BLaER1 treated with 17β-estradiol and CSF1 and Interleukin-3, amounts not matched to agents 10 nM and 100 nM (cell line): ENCODE measurements at regions not wholly inside any gene's neighbourhood (a gene's known extent, or its start where the extent isn't known, plus 50 kb on each side); places are given as distances from the start of the nearest gene placed in this dataset.

ENCODE experiments used
- H3K27ac ChIP-seq, 11 experiments: shearing (Covaris generic); formaldehyde crosslinking; 2 replicates each; pipeline ENCODE4 v1.8.1; 2022
- H3K27me3 ChIP-seq, 11 experiments: shearing (Covaris generic); formaldehyde crosslinking; 2 replicates each; pipeline ENCODE4 v1.8.1; 2022
- H3K36me3 ChIP-seq, 11 experiments: shearing (Covaris generic); formaldehyde crosslinking; 2 replicates each; pipeline ENCODE4 v1.8.1; 2022
- H3K4me1 ChIP-seq, 10 experiments: shearing (Covaris generic); formaldehyde crosslinking; 2 replicates each; pipeline ENCODE4 v1.8.1; 2022
- H3K4me2 ChIP-seq, 11 experiments: shearing (Covaris generic); formaldehyde crosslinking; 2 replicates each; pipeline ENCODE4 v1.8.1; 2022
- H3K4me3 ChIP-seq, 10 experiments: shearing (Covaris generic); formaldehyde crosslinking; 2 replicates each; pipeline ENCODE4 v1.8.1; 2022
- H3K9ac ChIP-seq, 11 experiments: shearing (Covaris generic); formaldehyde crosslinking; 2 replicates each; pipeline ENCODE4 v1.8.1; 2022
- H3K9me3 ChIP-seq, 11 experiments: shearing (Covaris generic); formaldehyde crosslinking; replicated peaks in 1 of 11; 2 replicates each; pipeline ENCODE4 v1.8.1; 2022
- H4K20me1 ChIP-seq, 11 experiments: shearing (Covaris generic); formaldehyde crosslinking; 2 replicates each; pipeline ENCODE4 v1.8.1; 2022
- Cebpa-rat ChIP-seq, 11 experiments: shearing (Covaris generic); IDR thresholded peaks; 2 replicates each; pipeline ENCODE4 v1.8.1; 2022

DNA sequence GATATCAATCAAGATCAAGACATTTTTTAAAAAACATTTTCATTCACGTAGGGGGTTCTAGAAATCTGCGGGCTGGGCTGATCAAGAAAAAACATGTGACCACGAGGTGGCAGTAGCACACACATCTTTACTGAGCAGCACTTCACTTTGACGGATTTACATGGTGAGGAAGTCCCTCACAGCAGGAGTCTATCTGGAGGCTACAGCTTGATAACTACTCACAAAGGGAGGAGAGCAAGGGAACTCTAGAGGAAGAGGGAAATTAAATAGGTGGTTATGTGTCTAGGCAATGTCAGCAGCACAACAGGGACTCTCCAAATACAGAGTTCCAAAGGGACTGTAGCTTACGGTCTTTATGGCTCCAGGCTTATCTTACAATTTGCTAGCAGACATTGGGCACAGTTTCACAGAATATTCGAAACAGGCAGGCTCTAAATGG is 248.1 kb downstream of the DPY19L2 start:
- no peaks in the 10 kb centered on the region for H3K4me1 ChIP-seq
- no peaks in the 10 kb centered on the region for H4K20me1 ChIP-seq
- H3K4me3 ChIP-seq = no peak overlapping the region
- no peaks in the 10 kb centered on the region for H3K27me3 ChIP-seq
- no peak overlapping the region for H3K27ac ChIP-seq
- H3K9me3 ChIP-seq = peaks cover 17 to 53% (median 22%) of the 10 kb centered on the region in 11 experiments
- no peak for TF ChIP-seq Cebpa-rat (IDR thresholded peaks at IDR 0.05)
- H3K4me2 ChIP-seq = no peak overlapping the region
- no peak overlapping the region for H3K9ac ChIP-seq
- H3K36me3 ChIP-seq = peaks cover 0 to 7% (median 0%) of the 10 kb centered on the region in 11 experiments; a peak in 3 of 22 replicates

GRCh38 chr12:63419154-63419553 is 249.1 kb downstream of the DPY19L2 start:
- Histone ChIP-seq H4K20me1 (no peaks in the 10 kb centered on the region), H3K4me2 (no peak overlapping the region), H3K4me1 (no peaks in the 10 kb centered on the region), H3K27ac (no peak overlapping the region), H3K9me3 (peaks cover 26 to 63% (median 33%) of the 10 kb centered on the region in 11 experiments), H3K36me3 (peaks cover 0 to 8% (median 0%) of the 10 kb centered on the region in 11 experiments; a peak in 3 of 22 replicates), H3K4me3 (no peak overlapping the region), H3K9ac (no peak overlapping the region), H3K27me3 (no peaks in the 10 kb centered on the region)
- TF ChIP-seq Cebpa-rat (IDR thresholded peaks at IDR 0.05) = no peak

DNA sequence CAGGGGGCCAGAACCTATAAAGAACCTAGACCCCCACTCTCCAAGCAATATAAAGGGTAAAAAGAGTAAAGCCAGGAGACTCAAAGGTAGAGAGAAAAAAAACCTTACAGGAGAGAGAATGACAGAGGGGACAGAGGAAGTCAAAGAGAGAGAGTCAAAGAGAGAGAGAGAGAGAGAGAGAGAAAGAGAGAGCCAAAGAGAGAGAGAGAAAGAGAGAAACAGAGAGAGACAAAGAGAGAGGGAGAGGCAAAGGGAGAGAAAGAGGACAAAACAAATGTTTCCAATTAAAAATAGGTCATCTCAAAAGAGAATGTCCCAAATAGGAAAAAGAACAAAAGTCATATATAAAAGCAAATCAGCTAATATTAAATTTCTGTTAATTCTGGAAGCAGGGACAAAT is 251.5 kb downstream of the DPY19L2 start:
- Histone ChIP-seq H3K27me3 (no peaks in the 10 kb centered on the region), H3K27ac (no peak overlapping the region), H3K36me3 (peaks cover 0 to 8% (median 0%) of the 10 kb centered on the region in 11 experiments; a peak in 3 of 22 replicates), H4K20me1 (no peaks in the 10 kb centered on the region), H3K9ac (no peak overlapping the region), H3K4me3 (no peak overlapping the region), H3K4me2 (no peak overlapping the region), H3K4me1 (peaks cover 0 to 16% (median 2%) of the 10 kb centered on the region in 10 experiments; a peak in 9 of 20 replicates), H3K9me3 (peaks cover 26 to 77% (median 41%) of the 10 kb centered on the region in 11 experiments)
- no peak for TF ChIP-seq Cebpa-rat (IDR thresholded peaks at IDR 0.05)

GRCh38 chr12:63415357-63415756 is 252.9 kb downstream of the DPY19L2 start:
- peaks cover 0 to 8% (median 0%) of the 10 kb centered on the region in 11 experiments; a peak in 3 of 22 replicates for H3K36me3 ChIP-seq
- H3K4me3 ChIP-seq = peak overlapping the region in 4 of 10 experiments; percentile 2 to 23 (median 8); a peak in 2 of 20 replicates
- H3K27me3 ChIP-seq = no peaks in the 10 kb centered on the region
- H3K9ac ChIP-seq = no peak overlapping the region
- no peak for TF ChIP-seq Cebpa-rat (IDR thresholded peaks at IDR 0.05)
- no peak overlapping the region for H3K27ac ChIP-seq
- H3K4me2 ChIP-seq = no peak overlapping the region
- H3K9me3 ChIP-seq = peaks cover 18 to 72% (median 34%) of the 10 kb centered on the region in 11 experiments
- H4K20me1 ChIP-seq = no peaks in the 10 kb centered on the region
- H3K4me1 ChIP-seq = peaks cover 12 to 30% (median 17%) of the 10 kb centered on the region in 10 experiments

- peak overlapping the region in 1 of 11 experiments; percentile 43; a peak in 3 of 22 replicates for H3K9ac ChIP-seq
- H3K27ac ChIP-seq = peak overlapping the region in 9 of 11 experiments; percentile 37 to 75 (median 59); a peak in 17 of 22 replicates
- peak overlapping the region; percentile 62 to 91 (median 82) for H3K4me2 ChIP-seq
- no peaks in the 10 kb centered on the region for H3K27me3 ChIP-seq
- H4K20me1 ChIP-seq = no peaks in the 10 kb centered on the region
- peak overlapping the region in 4 of 10 experiments; percentile 2 to 32 (median 17); a peak in 7 of 20 replicates for H3K4me3 ChIP-seq
- H3K9me3 ChIP-seq = peaks cover 14 to 41% (median 26%) of the 10 kb centered on the region in 11 experiments
- peaks cover 26 to 58% (median 52%) of the 10 kb centered on the region in 10 experiments for H3K4me1 ChIP-seq
- TF ChIP-seq Cebpa-rat (IDR thresholded peaks at IDR 0.05) = no peak
- H3K36me3 ChIP-seq = peaks cover 0 to 3% (median 0%) of the 10 kb centered on the region in 11 experiments; a peak in 2 of 22 replicates
Observed at GRCh38 chr12:63410197-63410596, 258.1 kb downstream of the DPY19L2 start.

DNA sequence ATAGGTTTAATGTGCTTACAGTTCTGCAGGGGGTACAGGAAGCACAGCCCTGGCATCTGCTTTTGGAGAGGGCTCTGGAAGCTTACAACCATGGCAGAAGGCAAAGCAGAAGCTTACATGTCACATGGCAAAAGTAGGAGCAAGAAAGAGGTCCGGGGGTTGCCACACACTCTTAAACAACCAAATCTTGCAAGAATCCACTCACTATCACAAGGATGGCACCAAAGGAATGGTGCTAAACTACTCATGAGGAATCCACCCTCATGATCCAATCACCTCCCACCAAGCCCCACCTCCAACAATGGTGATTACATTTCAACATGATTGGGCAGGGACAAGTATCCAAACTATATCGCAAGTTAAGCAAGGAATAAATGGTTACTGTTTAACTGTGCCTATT is 255.8 kb upstream of the AVPR1A start:
- Histone ChIP-seq H3K27ac (no peak overlapping the region), H3K9ac (no peak overlapping the region), H3K36me3 (no peaks in the 10 kb centered on the region), H3K27me3 (no peaks in the 10 kb centered on the region), H3K4me3 (no peak overlapping the region), H4K20me1 (no peaks in the 10 kb centered on the region), H3K9me3 (peaks cover 0 to 16% (median 12%) of the 10 kb centered on the region in 11 experiments; a peak in 14 of 22 replicates), H3K4me1 (peaks cover 31 to 64% (median 47%) of the 10 kb centered on the region in 10 experiments), H3K4me2 (no peak overlapping the region)
- no peak for TF ChIP-seq Cebpa-rat (IDR thresholded peaks at IDR 0.05)

DNA sequence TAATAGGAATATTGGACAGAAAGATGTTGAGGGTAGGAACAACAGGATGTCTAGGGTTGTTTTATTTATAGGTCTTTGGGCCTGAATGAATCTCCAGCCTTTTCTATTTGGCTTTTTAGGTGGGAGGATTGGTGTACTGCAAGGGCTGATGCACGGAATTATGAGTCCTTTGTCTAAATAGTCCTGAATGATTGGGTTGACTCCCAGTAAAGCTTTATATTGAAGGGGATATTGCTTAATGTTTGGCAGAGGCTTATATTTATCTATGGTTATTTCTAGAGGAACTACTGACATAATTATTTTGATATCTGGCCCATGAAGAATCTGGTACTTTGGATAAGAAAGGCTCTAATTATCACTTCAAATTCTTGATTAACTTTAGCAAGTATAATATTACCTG is 253.6 kb upstream of the AVPR1A start:
- peaks cover 6 to 26% (median 21%) of the 10 kb centered on the region in 11 experiments; a peak in 21 of 22 replicates for H3K9me3 ChIP-seq
- peaks cover 12 to 43% (median 26%) of the 10 kb centered on the region in 10 experiments; a peak in 19 of 20 replicates for H3K4me1 ChIP-seq
- TF ChIP-seq Cebpa-rat (IDR thresholded peaks at IDR 0.05) = no peak
- H4K20me1 ChIP-seq = no peaks in the 10 kb centered on the region
- H3K27me3 ChIP-seq = no peaks in the 10 kb centered on the region
- H3K27ac ChIP-seq = no peak overlapping the region
- peak overlapping the region in 7 of 11 experiments; percentile 8 to 71 (median 44); a peak in 11 of 22 replicates for H3K4me2 ChIP-seq
- no peak overlapping the region for H3K9ac ChIP-seq
- H3K36me3 ChIP-seq = no peaks in the 10 kb centered on the region; a peak in 1 of 22 replicates
- no peak overlapping the region for H3K4me3 ChIP-seq

DNA sequence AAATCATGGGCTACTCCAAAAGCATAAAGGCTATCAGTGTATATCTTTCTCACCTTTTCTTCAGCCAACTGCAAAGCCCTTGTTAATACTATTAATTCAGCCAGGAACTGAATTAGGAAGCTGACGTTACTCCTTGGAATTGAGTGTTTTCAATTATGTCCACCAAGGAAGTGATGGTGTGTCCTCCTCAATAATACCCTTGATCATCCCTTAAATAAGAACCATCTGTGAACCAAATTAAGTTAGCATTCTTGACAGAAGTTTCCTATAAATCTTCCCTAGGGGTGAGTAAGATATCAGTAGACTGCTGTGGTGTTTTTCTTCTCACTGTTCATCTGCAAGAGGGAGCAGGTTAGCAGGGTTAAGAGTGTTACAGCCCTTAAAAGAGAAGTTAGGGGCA is 252.3 kb upstream of the AVPR1A start:
- H3K4me1 ChIP-seq = peaks cover 5 to 29% (median 15%) of the 10 kb centered on the region in 10 experiments; a peak in 19 of 20 replicates
- H3K9ac ChIP-seq = no peak overlapping the region
- H3K27ac ChIP-seq = no peak overlapping the region
- H3K4me3 ChIP-seq = no peak overlapping the region
- no peaks in the 10 kb centered on the region for H3K27me3 ChIP-seq
- no peak overlapping the region for H3K4me2 ChIP-seq
- H4K20me1 ChIP-seq = no peaks in the 10 kb centered on the region
- H3K36me3 ChIP-seq = no peaks in the 10 kb centered on the region; a peak in 1 of 22 replicates
- TF ChIP-seq Cebpa-rat (IDR thresholded peaks at IDR 0.05) = no peak
- peaks cover 18 to 39% (median 34%) of the 10 kb centered on the region in 11 experiments for H3K9me3 ChIP-seq

- Histone ChIP-seq H3K27me3 (no peaks in the 10 kb centered on the region), H3K27ac (no peak overlapping the region), H3K4me1 (peaks cover 0 to 14% (median 10%) of the 10 kb centered on the region in 10 experiments; a peak in 12 of 20 replicates), H3K4me3 (no peak overlapping the region), H3K4me2 (no peak overlapping the region), H3K36me3 (no peaks in the 10 kb centered on the region; a peak in 1 of 22 replicates), H3K9me3 (peaks cover 18 to 31% (median 22%) of the 10 kb centered on the region in 11 experiments), H4K20me1 (no peaks in the 10 kb centered on the region), H3K9ac (no peak overlapping the region)
- no peak for TF ChIP-seq Cebpa-rat (IDR thresholded peaks at IDR 0.05)
Observed at GRCh38 chr12:63400718-63401117, 249.7 kb upstream of the AVPR1A start.
